Epidermal melanocyte (primary cell): ENCODE measurements at regions not wholly inside any gene's neighbourhood (a gene's known extent, or its start where the extent isn't known, plus 50 kb on each side); places are given as distances from the start of the nearest gene placed in this dataset.
"Not testable (repeated sequence)": the region's sequence is repeated elsewhere in the genome, so short reads cannot be mapped to it uniquely, and the experiment has no call there.

Experiments
- DNase-seq: peaks from one replicate; pipeline ENCODE4 v3.0.0; 2011; ENCODE audit warnings: low spot score; ENCODE audit not compliant: insufficient read length

DNA sequence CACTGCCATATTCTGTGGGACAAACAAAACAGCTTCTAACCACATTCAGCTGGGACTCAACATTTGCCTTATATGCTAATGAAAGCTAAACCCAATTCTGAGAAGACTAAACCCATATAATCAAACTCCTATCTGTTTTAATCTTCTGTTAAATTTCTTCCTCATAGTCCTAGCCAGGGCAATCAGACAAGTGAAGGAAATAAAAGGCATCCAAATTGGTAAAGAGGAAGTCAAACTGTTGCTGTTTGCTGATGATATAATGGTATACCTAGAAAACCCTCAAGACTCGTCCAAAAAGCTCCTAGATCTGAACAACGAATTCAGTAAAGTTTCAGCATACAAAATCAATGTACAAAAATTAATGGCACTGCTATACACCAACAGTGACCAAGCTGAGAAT, 157.1 kb downstream of the PHLDA1 start:
- no peak for DNase-seq

DNA sequence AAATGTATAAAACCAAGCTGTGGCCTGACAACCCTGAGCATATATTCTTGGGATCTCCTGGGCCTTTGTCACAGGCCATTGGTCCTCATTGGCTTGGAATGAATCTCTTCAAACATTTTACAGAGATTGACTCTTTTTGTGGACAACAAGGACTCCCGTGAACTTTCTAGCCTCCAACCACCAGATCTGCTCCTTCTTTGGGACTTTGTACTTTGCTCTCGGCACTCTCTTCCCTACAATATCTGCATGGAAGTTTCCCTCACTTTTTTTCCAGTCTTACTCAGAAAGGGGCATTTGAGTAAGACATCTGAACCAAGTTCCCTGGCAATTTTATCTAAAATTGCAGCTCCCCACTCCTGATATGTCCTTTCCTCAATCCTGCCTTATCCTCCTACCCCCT, 158.8 kb downstream of the PHLDA1 start:
- DNase-seq: no peak

DNA sequence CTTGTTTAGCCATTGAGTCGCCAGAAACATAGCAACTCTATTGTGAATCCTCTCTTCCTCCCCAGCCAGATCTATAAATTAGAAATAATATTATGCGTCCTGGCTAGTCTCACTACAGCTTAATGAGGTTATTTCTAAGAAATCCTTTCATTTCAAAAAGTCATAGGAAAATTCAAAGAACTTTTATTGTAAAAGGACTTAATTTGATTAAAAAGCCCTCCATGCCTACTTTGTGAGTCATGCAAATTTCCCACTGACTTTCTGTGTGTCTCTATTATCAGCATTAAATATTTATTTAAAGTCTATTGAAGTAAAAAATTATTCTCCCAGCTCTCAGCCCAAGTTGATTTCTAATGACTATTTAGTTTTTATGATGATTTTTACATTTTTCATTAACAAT, 160.7 kb downstream of the PHLDA1 start:
- DNase-seq: no peak

DNA sequence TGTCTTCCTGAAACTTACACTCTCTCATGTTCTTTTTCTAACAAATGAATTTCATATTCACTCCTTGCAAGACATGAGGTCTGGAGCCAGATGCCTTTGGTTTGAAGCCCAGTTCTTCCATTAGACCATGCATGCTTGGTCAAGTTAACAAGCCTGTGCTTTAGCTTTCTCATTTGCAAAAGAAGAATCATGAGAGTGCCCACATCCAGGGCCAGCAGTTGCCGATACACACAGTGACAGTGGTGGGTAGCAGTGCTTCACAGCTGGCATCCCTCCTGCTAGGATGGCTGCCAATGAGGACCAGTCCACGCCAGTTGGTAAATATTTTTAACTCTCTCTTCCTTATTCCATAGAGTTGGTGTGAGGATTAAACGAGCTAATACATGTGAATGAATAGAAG, 163.1 kb downstream of the PHLDA1 start:
- no peak for DNase-seq

DNA sequence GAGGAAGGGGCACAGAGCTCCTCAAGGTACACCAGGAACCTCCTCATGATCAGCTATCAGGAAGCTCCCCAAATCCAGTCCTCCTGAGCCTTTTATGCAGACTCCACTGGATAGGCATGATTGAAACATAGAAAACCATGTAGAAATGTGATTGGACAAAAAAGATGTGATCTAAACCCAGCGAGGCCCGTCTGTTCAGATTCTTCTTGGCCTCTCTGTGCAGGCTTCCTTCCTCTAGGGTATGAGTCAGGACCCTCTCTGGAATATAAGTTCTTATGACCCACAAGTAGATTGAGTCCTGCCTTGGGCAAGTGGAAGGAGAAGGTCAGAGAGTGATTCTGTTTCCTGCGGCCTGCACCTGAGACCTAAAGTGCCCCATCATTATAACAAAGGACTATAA, 166.3 kb downstream of the PHLDA1 start:
- no peak for DNase-seq

DNA sequence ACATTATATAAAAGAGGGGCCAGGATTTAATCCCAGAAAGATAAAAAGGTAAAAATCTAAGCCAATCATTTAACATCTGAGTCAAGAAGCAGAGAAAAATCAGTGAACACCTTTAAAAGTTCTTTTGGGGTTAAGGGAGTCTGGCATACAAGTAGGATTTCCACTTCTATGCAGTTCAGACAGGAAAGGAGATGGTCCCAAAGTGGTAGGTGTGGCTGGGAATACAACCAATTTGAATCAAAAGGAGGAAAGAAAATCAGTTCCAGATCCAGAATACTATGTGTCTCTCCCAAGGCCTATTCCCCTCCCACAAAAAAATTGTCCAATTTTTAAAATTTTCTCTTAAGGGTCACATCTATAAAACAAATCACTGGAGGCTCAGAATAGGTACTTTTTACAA, 167.4 kb downstream of the PHLDA1 start:
- DNase-seq: no peak

DNA sequence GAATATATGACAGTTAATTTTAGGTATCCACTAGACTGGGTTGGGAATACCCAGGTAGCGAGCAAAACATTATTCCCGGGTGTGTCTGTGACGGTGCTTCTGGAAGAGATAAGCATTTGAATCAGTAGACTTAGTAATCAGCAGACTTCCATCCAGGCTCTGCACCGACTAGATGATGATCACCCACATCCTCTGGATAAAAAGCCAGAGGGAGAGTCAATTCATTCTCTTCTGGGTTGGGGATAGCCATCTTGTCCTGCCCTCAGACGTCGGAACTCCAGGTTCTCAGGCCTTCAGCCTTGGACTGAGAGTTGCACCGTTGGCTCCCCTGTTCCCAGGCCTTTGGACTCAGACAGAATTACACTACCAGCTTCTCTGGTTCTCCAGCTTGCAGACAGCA, 168.0 kb downstream of the PHLDA1 start:
- DNase-seq: no peak

DNA sequence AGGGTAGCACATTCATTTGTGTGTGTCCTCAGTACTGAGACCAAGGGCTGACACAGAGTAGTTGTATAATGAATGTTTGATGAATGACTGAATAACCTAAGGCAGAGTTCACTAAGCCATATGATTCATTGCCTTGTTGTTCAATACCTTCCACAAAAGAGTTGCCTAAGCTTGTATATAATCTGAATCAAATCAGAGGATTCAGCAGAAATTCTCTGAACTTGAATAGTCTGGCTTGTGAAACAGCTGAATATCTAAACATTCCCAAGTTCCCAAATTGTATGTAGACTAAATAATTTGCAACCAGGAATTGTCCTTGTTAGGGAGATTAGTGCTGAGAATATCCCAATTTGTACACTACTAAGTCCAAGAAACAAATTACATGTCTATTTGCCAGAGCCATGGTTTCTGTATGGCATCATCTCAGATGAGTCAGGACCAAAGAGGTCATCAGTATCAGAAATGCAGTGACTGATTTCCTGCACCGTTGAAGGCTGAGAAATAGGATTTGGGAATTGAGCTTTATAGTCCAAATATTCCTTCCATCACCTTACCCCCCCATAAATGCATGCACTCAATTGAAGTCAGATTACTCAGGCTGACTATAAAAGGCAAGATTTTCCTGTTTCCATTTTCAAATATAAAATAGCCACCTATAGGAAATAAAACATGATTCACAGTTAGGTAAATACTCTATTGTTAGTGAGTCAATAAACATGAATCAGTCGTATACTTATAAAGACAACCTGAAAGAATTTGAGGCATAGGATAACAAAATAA, 168.7 kb downstream of the PHLDA1 start:
- DNase-seq: no peak

DNA sequence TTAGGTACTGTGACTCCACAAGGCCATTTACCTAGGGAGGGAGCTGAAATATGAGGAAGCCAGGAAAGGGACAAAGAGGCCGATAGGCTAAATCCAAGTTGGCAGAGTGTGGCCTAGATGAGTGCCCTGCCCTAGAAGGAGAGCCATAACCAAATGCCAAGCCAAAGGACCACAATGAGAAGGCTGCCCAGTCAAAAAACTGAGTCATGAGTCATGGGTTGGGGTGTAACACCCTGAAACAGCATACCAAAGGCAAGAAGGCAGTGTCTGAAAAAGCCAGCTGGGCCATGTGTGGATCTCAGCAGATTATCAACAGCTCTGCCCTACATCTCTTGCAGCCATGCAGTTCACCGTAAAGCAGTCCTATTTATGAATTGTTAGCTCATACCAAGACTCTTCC, 171.7 kb downstream of the PHLDA1 start:
- DNase-seq: no peak

DNA sequence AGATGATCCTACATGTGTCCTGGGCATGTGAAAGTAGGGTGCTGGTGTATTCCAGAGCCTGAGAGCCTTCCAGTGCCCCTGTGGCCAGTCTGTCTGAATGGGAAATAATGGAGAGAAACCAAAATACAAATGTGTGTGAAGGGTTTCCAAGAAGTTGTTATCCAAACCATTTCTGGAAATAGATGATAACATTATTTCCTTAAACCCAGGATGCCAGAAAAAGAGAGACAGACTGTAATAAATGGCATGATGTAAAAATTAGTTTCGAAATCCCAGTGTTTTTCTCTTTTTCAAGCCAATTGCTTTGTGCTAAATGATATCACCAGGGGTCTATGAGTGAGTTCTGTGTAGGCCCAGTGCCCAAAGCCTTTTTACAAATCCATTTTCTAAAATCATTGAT, 175.3 kb downstream of the PHLDA1 start:
- DNase-seq: no peak

DNA sequence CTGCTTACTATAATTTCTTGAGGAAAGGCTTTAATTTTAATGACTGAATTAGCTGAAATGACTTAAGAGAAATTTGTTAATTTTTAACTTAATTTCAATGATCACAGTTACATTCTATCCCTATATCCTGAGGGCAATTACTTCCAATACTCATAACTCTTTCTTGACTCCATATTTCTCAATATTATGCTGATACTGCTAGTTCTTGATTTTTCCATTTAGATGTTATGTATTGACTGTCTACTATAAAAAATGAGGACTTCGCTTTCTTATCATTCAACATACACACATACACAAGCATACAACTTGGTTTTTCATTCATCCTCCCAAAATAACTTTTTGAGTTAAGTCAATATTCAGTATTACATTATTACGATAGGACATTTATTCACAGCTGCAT, 176.2 kb downstream of the PHLDA1 start:
- no peak for DNase-seq

DNA sequence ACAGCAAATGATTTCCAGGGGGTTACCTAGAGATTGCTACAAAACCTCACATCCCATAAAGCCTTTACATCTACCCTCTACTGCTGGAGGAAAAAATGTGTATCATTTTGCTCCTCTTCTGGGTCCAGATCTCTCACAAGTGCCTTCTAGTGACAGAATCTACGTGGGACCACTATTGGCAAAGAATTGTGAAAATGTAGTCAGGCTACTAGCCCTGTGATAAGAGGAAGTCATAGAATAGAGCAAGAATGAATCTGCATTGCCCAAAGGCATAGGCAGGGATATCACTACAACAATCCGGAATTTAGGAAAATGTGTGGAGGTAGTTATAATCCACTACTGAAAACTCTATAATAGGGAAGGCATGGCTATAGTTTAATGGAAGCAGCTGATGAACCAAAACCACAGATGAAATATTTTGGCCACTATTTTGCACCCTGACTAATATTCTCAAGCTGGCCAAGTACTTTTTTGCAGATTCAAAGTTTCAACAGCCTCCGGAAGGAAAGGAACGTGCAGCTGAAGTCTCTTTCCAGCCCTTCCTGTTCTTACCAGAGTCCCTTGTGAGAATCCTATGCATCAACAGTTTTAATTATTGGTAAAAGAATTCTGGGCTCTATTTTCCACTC, 176.8 kb downstream of the PHLDA1 start:
- DNase-seq: no peak

DNA sequence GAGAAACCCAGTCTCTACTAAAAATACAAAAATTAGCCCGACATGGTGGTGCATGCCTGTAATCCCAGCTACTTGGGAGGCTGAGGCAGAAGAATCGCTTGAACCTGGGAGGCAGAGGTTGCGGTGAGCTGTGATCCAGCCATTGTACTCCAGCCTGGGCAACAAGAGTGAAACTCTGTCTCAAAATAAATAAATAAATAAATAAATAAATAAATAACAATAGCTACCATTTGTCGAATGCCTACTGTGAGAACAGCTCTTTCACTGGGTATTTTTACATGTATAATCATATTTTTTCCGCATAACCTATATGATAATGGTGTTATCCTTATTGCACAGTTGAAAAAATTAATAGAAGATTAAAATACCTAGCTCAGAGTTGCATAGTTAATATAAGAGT, 177.4 kb downstream of the PHLDA1 start:
- DNase-seq: not testable (repeated sequence)

DNA sequence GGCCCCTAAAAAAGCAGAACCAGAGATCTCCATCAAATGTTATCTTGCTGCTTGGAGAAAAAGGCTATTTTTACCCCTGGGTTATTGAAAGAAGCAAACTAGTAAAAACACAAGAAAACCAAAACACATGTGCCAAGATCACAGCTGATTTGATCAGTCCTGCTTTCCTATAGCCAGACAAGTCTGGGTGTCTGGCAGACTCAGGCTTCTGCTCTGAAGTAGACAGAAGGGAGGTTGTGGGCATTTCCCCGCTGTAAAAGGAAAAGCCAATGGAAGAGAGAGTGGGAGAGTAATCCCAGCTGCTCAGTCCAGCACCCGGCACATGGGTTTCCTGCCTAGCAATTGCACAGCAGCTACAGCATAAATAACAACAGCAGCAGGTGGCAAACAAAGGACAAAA, 177.9 kb downstream of the PHLDA1 start:
- DNase-seq: no peak

DNA sequence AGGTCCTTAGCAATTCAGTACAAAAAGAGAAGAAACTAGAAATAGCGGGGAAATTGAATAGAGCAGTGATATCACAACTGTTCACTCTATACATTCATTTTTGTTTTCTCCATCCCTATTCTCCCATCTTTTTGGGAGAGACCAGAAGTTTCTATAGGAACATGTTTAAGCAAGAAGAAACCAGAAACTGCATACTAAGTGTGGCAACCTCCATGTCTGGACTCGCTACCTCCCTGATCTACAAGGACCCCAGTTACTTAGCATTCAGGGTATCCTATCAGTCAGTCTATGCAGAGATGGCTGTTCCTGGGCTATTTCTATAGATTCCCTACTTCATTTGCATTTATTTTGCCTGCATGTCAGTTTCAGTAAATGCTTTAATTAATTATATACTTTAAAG, 178.6 kb downstream of the PHLDA1 start:
- DNase-seq: no peak

DNA sequence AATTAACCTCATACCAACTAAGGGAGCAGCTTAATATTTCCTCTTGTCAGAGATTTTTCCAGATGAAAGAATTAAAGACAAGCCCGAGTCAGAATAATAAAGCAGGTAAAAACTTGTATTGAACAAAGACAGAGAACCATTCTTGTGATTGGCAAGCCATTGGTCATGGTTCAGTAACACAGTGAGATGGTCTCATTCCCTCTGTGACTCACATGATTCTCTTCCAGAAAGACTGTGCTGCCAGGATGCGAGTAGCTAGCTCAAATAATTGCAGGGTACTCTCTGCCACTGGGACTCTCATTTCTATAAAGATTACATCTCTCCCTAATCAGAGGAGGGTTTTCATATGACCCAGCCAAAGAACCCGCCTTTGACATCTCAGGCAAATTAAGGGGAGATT, 179.4 kb downstream of the PHLDA1 start:
- no peak for DNase-seq

DNA sequence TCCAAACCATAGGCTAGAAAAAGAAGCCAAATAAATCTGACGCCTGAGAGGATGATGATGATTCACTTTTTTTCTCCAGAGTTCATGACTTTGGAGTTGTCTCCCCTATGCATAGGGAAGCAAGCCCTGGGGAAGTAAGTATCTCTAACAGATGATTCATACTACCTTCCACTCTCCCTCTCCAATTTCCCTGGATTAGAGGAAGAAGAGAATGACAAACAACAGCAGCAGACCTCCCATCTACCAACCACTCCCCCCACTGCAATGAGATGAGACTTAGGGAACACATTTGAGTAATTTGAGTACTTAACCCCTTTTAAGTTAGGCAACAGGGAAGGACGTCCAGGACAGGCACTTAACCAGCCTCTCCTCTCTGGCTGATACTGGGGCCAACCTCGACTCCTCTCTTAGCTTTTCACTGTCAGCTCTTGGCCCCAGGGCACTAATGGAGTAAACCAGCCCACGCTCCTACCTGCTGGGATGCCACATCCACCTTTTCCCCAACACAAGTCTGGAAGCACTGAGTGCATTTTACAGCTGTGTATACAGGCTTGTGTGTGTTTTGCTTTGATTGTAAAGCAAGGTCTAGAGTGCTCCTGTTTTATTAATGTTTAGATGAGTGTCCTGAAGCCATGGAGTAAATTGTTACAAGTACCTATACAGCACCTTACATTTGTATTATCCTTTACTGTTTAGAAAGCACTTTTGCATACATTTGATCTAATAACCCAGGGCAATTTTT, 180.7 kb downstream of the PHLDA1 start:
- no peak for DNase-seq

DNA sequence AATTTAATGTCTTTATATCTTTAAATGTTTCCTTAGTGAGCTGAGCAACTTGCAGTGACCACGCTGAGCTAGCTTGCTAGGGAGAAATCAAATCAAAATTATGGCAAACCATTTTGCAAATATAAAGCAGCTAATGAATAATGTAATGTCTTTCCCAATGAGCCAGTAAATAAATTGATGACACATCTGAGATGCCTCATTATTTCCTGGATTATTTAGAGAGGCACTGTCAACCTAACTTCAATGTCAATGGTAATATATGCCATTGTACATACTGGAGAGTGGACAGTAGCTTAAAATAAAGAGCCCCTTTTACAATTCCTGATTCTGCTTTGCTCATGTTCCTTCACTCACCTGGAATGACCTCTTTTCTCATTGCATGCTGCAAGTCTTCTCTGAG, 182.6 kb downstream of the PHLDA1 start:
- no peak for DNase-seq

DNA sequence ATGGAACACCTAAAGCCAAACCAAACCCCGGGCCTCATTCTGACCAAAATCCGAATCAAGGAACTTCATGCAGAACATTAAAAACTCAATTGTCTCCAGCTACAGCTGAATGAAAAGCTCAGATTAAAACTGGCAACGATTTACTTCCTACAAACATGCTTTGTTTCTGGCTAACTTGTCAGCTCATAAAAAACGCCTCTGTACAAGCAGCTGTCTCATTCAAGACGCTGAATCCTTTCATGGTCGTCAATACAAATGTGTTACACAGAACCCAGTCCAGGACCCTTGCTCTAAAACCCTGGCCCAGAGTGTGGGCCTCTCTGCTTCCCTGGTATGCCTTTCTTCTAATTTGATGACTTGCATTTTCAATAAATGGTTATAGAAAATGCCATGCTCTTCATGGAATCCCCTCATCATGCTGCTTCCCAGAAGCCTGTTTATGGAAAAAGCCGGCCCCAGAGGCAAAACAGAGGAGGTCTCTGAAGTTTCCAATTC, 183.1 kb downstream of the PHLDA1 start:
- no peak for DNase-seq

DNA sequence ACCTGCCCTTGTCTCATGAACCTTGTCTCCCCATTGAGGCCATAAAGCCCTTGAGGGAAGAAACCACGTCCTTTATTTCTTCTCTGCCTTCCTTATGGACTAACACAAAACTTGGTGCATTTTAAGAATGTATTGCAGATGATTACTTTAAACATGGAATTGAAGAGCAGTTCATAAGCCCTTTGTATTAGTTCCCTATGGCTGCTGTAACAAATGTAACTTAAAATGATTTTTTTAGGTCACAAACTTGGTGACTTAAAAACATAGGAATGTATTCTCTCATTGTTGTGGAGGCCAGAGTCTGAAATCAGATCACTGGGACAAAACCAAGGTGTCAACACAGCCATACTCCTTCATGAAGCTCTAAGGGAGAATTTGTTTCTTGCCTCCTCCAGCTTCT, 185.5 kb downstream of the PHLDA1 start:
- DNase-seq: no peak

DNA sequence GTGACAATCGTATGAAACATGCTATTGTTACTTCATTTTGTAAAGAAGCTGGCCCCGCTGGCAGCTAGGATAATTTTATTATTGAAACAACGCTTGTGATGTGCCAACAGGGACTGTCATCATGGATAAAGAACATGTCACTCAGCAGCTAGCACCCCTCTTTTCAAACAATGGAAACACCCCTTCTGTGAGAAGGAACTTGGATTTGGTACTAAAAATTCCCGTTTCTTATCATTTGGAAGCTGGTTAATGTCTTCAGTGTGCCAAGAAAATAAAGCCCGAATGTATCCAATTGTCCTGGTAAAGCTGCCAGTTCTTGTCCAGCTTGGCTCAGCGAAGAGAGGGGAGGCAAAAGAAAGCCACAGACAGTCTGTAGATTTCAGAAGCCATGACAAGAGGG, 186.6 kb downstream of the PHLDA1 start:
- DNase-seq: no peak

DNA sequence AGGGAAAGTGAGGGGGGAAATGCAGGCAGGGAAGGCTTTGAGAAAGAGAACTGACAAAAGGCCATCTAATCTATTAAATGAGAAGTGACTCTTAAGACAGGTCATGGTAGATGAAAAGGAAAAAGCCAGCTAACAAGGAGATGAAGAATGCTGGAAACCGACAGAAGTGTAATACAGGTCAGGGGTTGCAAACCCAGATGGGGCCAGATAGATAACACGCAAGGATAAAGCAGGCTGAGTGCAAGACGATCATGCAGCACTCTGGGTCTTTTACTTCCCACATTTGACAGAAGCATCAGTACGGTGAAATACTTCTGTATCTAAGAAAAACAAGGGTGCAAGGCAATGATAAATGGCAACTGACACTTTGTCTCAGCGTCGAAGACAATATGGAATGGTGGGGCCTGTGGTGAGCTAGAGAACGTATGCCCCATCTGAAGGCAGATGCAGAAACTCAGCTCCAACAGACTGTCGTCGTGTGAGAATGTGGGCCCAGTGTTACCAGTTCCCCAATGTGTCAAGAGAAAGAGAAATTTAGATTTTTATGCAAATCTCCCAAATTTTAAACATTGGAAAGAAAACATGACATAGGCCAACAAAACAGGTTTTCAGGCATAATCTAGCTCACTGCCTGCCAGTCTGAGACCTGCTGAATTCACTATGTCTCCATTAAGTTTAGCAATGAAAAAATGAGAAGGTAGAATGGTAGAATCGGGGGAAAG, 187.4 kb downstream of the PHLDA1 start:
- DNase-seq: no peak
